ENCODE measurements at regions not wholly inside any gene's neighbourhood (a gene's known extent, or its start where the extent isn't known, plus 50 kb on each side); places are given as distances from the start of the nearest gene placed in this dataset.

DNA sequence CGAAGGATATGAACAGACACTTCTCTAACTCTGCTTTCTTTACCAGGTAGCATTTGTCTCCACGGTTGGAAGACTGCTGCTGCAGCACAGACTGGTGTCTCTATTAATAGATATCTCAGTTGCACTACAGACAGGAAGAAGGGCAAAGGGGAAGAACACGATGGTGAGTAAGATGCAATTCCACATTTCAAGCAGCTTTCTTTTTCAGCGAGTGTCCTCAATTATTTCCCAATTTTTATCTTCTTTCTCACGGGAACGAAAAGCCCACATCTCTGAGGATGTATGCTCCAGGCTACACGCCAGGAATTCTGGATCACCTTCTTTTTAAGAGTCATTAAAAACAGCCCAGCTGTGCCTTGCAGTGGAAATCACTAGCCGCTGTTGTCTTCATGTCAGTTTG lies 311.6 kb upstream of the ECI2 start:
- no peak overlapping the region for H3K4me3 ChIP-seq (ENCODE audit: low read depth in 1 of 2, low read length in 1 of 2)
- TF ChIP-seq, protein P1, sequence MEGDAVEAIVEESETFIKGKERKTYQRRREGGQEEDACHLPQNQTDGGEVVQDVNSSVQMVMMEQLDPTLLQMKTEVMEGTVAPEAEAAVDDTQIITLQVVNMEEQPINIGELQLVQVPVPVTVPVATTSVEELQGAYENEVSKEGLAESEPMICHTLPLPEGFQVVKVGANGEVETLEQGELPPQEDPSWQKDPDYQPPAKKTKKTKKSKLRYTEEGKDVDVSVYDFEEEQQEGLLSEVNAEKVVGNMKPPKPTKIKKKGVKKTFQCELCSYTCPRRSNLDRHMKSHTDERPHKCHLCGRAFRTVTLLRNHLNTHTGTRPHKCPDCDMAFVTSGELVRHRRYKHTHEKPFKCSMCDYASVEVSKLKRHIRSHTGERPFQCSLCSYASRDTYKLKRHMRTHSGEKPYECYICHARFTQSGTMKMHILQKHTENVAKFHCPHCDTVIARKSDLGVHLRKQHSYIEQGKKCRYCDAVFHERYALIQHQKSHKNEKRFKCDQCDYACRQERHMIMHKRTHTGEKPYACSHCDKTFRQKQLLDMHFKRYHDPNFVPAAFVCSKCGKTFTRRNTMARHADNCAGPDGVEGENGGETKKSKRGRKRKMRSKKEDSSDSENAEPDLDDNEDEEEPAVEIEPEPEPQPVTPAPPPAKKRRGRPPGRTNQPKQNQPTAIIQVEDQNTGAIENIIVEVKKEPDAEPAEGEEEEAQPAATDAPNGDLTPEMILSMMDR (IDR thresholded peaks at IDR 0.05), result no peak
- H3K36me3 ChIP-seq, result no peaks in the 10 kb centered on the region
- H3K27ac ChIP-seq, result no peak overlapping the region
- H3K27me3 ChIP-seq, result no peaks in the 10 kb centered on the region
- no peaks in the 10 kb centered on the region for H3K9me3 ChIP-seq
- H3K4me1 ChIP-seq (ENCODE audit: control insufficient read depth in 1 of 2, insufficient read depth in 1 of 2, low read depth in 1 of 2, low read length in 1 of 2), result no peaks in the 10 kb centered on the region

DNA sequence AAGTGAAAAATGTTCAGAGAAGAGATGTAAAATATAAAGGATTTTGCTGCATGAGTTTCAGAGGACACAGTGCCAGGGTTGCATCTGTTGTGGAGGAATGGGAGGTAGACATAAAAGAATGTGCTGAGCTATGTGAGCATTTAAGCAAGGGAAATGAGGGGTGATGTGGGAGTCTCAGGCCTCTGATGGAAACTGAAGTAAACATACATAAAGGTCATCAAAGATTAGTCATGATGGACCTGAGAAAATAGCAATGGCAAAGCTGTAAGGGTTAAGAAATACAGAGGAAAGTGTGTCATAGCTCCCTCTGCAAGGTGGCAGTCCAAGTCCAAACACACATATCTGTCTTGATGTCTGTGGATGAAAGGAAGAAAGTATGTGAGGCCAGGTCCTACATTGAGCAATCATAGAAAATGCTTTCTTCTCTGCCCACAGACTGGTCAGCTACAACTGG lies 306.6 kb upstream of the ECI2 start:
- Histone ChIP-seq H3K4me3 (ENCODE audit: low read depth in 1 of 2, low read length in 1 of 2) (no peak overlapping the region), H3K4me1 (ENCODE audit: control insufficient read depth in 1 of 2, insufficient read depth in 1 of 2, low read depth in 1 of 2, low read length in 1 of 2) (no peaks in the 10 kb centered on the region), H3K36me3 (no peaks in the 10 kb centered on the region), H3K9me3 (no peaks in the 10 kb centered on the region), H3K27ac (no peak overlapping the region), H3K27me3 (no peaks in the 10 kb centered on the region)
- TF ChIP-seq, protein P1 (IDR thresholded peaks at IDR 0.05), result no peak

DNA sequence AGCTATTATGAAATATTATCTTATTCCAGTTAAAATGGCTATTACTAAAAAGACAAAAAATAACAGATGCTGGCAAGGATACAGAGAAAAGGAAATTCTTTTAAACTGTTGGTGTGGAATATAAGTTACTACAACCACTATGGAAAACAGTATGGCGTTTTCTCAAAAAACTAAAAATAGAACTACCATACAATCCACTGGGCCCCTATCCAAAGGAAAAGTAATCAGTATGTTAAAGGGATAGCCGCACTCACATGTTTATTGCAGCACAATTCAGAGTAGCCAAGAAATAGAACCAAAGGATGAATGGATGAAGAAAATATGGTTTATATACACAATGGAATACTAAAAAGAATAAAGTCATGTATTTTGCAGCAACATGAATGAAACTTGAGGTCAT lies 303.8 kb upstream of the ECI2 start:
- Histone ChIP-seq H3K27ac (no peak overlapping the region), H3K9me3 (no peaks in the 10 kb centered on the region), H3K36me3 (no peaks in the 10 kb centered on the region), H3K4me3 (ENCODE audit: low read depth in 1 of 2, low read length in 1 of 2) (no peak overlapping the region), H3K27me3 (no peaks in the 10 kb centered on the region), H3K4me1 (ENCODE audit: control insufficient read depth in 1 of 2, insufficient read depth in 1 of 2, low read depth in 1 of 2, low read length in 1 of 2) (no peaks in the 10 kb centered on the region)
- TF ChIP-seq, protein P1 (IDR thresholded peaks at IDR 0.05), result no peak

DNA sequence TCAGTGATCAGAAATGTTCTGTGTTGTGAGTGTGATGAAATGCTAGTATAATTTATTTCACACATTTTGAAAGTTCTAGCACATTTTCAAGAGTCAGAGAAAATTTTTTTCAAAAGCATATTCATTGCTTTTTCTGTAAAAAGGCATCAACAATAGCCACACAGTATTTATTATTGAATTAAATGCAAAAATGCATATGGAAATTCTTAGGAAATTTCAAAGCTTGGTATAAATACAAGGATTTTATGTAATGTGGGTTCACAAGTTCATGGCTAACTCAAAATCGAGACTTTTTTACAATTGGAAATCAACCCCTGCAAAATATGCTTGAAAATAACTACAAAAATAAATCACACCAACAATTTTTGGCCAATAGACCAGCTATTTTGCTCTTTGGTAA lies 302.0 kb upstream of the ECI2 start:
- TF ChIP-seq, protein P1 (IDR thresholded peaks at IDR 0.05), result no peak
- Histone ChIP-seq H3K4me3 (ENCODE audit: low read depth in 1 of 2, low read length in 1 of 2) (no peak overlapping the region), H3K36me3 (no peaks in the 10 kb centered on the region), H3K4me1 (ENCODE audit: control insufficient read depth in 1 of 2, insufficient read depth in 1 of 2, low read depth in 1 of 2, low read length in 1 of 2) (no peaks in the 10 kb centered on the region), H3K27ac (no peak overlapping the region), H3K27me3 (no peaks in the 10 kb centered on the region), H3K9me3 (no peaks in the 10 kb centered on the region)

DNA sequence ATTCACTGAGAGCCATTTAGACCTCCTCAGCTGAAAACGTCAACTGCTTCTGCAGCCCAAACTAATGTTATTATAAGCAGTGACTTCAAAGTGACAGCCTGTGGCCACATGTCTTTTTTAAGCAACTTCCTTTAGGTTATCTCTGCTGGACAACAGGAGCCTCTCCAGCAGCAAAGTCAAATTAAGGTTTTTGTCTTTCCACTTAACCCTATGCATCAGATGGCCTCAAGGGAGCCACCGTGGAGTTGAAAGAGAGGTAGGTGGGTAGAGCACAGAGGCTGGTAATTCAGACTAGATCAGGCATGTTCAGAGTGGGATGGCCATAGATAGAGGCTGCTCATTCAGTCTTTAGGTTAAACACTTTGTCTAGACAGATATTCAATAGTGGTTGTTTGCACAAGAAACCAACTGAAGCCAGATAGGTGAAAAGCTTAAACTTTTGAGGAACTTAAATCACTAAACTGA lies 300.6 kb upstream of the ECI2 start:
- Histone ChIP-seq H3K4me3 (ENCODE audit: low read depth in 1 of 2, low read length in 1 of 2) (no peak overlapping the region), H3K36me3 (no peaks in the 10 kb centered on the region), H3K9me3 (no peaks in the 10 kb centered on the region), H3K4me1 (ENCODE audit: control insufficient read depth in 1 of 2, insufficient read depth in 1 of 2, low read depth in 1 of 2, low read length in 1 of 2) (no peaks in the 10 kb centered on the region), H3K27me3 (no peaks in the 10 kb centered on the region), H3K27ac (no peak overlapping the region)
- TF ChIP-seq, protein P1 (IDR thresholded peaks at IDR 0.05), result no peak

DNA sequence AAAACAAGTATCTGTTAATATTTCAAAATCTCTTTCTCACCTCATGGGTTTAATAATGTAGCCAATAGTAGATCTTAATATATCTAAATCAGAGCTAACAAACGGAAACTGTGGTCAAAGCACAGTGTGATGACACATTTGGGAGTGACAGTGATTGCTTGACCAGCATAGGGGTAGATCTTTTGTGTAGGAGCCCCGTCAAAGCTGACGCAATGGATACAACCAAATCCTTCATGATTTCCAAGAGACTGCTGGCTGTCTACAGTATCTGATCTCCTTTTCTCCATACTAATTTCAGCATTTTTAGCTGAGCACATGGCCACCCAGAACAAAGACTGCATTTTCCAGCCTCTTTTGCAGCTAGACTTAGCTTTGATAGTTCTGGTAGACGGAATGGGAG lies 299.3 kb upstream of the ECI2 start:
- Histone ChIP-seq H3K4me1 (ENCODE audit: control insufficient read depth in 1 of 2, insufficient read depth in 1 of 2, low read depth in 1 of 2, low read length in 1 of 2) (no peaks in the 10 kb centered on the region), H3K27ac (no peak overlapping the region), H3K36me3 (no peaks in the 10 kb centered on the region), H3K27me3 (no peaks in the 10 kb centered on the region), H3K4me3 (ENCODE audit: low read depth in 1 of 2, low read length in 1 of 2) (no peak overlapping the region), H3K9me3 (no peaks in the 10 kb centered on the region)
- TF ChIP-seq, protein P1 (IDR thresholded peaks at IDR 0.05), result no peak
